T-helper 2 cell (primary cell): ENCODE measurements at regions not wholly inside any gene's neighbourhood (a gene's known extent, or its start where the extent isn't known, plus 50 kb on each side); places are given as distances from the start of the nearest gene placed in this dataset.
"Not testable (repeated sequence)": the region's sequence is repeated elsewhere in the genome, so short reads cannot be mapped to it uniquely, and the experiment has no call there.

Experiments used
- DNase-seq, 5 experiments: peaks; one replicate each; pipeline versions ENCODE4 v3.0.0 to v3.0.0-alpha.2; 2012 to 2022

DNA sequence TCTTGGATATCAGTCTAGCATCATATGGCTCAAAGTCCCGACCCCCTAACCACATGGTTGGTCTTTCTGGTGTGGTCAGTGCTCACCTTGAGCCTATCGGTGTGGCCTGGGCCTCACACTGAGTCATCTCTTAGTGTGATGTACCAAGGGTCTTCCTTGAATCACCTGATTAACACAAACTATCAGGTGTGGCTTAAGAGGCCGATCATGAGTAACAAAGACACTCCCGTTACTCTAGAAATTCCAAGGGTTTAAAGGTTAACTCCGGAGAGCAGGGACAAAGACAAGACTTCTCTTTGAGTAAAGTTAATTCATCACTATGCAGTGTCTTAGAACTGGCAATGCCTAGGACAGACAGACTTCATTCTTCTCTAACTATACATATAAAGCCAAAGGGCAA lies 52.3 kb upstream of the ARMC3 start:
- no peak for DNase-seq

DNA sequence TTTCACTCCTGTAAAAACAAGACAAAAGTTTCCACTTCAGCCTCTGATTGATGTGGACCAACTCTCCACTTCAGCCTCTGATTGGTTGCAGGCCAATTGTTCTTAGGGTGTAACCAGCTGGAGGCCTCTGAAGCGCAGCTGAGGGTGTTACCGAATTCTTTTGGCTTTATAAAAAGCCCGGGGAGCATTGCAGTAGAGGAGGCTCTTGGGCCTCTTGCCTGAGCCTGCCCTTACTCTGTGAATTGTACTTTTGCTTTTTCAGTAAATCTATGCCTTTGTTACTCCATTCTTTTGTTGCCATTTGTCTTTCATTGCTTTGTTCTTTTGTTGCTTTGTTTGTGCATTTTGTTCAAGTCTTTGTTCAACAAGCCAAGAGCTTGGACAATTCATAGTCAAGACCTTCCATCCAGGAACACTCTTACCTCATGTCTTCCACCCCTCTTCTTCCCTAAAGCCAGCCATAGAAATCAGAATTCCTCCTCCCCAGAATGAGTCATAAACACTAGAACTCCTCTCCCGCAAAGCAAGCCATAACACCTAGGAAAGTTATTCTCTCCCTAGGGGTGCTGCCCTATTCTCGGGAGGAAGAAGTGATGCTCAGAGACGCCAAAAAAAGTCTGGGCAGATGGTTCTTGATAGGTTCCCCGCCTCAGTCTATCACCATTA lies 53.5 kb upstream of the ARMC3 start:
- DNase-seq, result no peak

DNA sequence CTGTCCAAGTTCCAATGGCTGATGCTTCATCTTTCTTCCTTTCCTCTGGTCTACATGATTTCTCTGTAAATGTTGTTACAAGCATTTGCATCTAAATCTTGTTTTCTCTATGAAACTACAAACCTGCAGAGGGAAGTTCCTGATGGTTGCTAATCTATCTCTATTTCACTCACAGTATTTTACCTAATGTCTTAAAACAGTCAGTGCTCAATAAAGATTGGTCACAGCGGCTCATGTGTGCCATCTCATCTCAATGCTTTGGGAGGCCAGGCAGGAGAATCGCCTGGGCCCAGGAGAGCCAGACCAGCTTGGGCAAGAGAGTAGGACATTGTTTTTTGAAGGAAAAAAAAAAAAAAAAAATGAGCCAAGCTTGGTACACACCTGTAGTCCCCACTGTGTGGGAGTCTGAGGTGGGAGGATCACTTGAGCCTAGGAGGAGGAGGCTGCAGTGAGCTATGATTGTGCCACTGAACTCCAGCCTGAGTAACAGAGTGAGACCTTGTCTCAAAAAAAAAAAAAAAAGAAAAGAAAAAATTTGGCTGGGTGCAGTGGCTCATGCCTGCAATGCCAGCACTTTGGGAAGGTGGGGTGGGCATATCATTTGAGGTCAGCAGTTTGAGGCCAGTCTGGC lies 71.3 kb upstream of the ARMC3 start:
- no peak for DNase-seq

- DNase-seq, result no peak
Measured at GRCh38 chr10:22854935-22855421, 72.9 kb upstream of the ARMC3 start.

GRCh38 chr10:22853906-22854447 lies 73.9 kb upstream of the ARMC3 start:
- no peak for DNase-seq

- no peak for DNase-seq
Measured at GRCh38 chr10:22852712-22853353, 75.0 kb upstream of the ARMC3 start.

- no peak for DNase-seq
Measured at GRCh38 chr10:22851865-22852239, 76.0 kb upstream of the ARMC3 start.

DNA sequence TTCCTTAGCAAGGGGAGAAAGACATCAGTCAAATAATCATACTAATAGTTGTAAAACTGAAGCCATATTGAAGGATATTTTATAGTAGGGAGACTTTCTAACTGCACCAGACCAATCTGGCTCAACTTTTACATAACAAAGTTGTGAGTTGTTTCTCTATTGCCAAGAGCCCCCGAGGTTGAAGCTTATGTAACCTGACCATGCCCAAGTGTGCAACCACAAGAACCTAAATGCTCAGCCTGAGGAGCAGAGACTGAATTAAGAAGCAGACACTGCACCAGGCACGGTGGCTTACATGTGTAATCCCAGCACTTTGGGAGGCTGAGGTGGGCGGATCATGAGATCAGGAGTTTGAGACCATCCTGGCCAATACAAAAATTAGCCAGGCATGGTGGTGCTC lies 77.3 kb upstream of the ARMC3 start:
- no peak for DNase-seq

GRCh38 chr10:22849077-22849805 lies 78.6 kb upstream of the ARMC3 start:
- DNase-seq, result no peak

- peak in 1 of 5 experiments; percentile 20 for DNase-seq
Measured at GRCh38 chr10:22848509-22848908, 79.3 kb upstream of the ARMC3 start.

- DNase-seq, result no peak
Measured at GRCh38 chr10:22846294-22846693, 81.6 kb upstream of the ARMC3 start.

DNA sequence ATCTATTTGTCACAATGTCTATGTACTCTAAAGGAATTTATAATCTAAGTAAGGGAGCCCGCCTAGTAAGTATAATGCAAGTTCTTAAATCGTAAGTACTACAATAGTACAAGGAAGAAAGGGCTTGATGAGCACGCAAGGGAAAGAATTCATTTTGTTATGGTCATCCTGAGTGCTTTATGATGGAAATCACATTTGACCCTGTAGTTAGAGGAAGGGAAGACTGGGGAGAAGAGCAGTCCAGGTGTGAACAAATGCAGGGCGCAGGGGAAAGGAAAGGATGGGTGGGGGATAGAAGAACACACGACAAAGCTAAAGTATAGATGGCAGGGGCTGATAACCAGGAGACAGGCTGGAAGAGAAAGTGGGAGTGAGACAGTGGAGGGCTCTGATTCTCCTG lies 88.2 kb upstream of the ARMC3 start:
- DNase-seq, result no peak

DNA sequence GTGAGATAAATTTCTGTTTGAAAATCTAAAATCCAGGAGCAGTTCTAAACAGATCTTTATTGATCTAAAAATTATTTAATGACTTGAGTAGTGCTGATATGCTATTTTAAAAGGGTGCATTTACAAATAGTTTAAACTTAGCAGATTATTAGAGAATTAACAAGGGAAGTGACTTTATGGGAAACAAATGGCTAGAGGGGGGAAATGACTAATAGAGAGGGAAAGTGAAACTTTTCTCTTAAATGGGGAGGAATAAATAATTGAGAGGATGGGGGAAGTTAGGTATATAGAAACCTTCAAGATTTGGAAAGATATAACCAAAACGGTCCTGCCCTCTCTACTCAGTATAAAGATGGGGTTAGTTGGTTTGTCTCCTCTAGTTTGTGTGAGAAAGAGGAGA lies 90.1 kb upstream of the ARMC3 start:
- DNase-seq, result no peak

- DNase-seq, result no peak
Measured at GRCh38 chr10:22837351-22837750, 90.5 kb upstream of the ARMC3 start.

- no peak for DNase-seq
Measured at GRCh38 chr10:22834471-22834870, 93.4 kb upstream of the ARMC3 start.

GRCh38 chr10:22833781-22834180 lies 94.1 kb upstream of the ARMC3 start:
- DNase-seq, result no peak

DNA sequence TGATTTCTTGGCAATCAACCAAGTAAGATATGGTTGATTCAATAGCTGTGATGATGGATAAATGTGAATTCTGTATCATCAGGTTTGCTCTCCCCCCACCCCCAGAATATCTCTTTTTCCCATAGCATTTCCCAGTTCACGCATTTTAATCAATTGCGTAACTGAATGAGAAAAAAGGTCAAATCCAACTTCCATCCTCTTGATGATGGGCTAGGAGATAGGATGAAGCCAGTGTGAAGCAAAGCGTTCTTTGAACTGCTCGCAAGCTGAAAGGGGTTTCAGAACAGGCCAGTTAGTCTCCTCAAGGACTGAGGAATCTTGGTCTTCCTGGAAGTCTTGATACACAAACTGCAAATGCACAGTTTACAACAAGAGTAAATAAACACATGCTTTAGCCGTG lies 94.5 kb upstream of the ARMC3 start:
- no peak for DNase-seq

- DNase-seq, result no peak
Measured at GRCh38 chr10:22832851-22833250, 95.0 kb upstream of the ARMC3 start.

DNA sequence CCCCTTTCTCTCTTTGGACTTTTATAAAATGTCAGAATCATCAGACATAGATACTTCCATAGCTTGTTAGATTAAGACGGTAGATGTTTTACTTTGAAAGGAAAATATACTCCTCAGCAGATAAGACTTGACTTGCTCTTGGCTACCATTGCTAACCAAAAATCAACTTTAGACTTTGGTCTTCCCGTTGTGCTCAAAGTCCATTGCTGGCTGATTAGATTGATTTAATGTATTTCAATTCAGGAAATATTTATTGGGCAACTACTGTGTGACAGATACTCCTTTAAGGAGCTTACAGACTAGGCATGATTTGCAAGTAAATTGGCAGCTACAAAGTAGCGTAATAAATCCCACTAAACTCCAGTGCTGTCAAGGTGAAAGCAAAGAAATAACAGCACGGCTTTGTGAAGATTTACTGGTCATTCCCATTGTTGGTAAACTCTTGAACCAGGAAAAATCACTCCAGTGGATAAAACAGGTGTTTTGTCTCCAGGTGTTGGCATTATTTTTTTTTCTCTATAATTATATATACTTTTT lies 95.7 kb upstream of the ARMC3 start:
- DNase-seq, result no peak

- no peak for DNase-seq
Measured at GRCh38 chr10:22831586-22831985, 96.3 kb upstream of the ARMC3 start.

- not testable (repeated sequence) for DNase-seq
Measured at GRCh38 chr10:22828712-22829111, 99.1 kb upstream of the ARMC3 start.

DNA sequence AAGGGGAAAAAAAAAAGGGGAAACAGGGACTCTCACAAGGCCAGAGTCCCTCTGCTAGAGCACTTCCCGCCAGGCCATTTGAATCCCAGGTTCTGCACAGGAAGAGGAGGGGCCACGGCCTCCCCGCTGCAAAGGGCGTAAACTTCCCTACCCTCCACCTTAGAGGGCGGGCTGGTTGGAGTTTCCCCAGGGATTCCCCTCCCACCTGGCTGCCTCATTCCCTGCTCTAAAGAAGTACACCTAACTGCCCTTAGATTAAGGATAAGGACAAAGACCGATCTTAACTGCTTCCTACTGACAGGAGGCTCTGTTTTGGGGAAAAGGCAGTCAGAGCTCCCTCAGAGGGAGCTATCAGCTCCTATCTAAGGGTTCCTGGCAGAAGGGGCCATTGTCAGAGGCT lies 102.0 kb upstream of the ARMC3 start:
- DNase-seq, result no peak

DNA sequence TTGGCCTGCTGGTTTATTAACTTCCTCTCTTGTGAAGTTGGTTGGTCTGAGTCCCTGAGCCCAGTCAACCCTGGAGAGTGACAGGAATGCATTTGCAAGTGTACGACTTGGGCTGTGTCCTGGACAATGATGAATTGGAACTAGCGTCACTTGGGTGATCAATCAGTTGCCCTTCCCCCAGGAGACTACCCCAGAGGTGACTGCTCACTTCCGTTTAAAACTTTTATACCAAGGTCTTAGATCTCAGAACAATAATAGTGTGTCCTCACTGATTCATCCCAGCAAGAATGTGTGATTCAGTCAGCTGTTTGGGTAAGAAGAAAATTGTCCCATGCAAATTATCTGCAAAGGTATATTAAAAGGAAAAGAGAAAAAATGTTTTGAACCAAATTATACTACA lies 102.9 kb upstream of the ARMC3 start:
- no peak for DNase-seq
